ENCODE measurements at regions not wholly inside any gene's neighbourhood (a gene's known extent, or its start where the extent isn't known, plus 50 kb on each side); places are given as distances from the start of the nearest gene placed in this dataset.

- H3K18ac ChIP-seq (ENCODE audit: low read length): no peak overlapping the region
- no peak overlapping the region for H3K4me2 ChIP-seq (ENCODE audit: insufficient read depth, low read length, poor library complexity, severe bottlenecking)
- H2BK12ac ChIP-seq (ENCODE audit: low read length): no peak overlapping the region
- H3K79me1 ChIP-seq (ENCODE audit: low read depth, low read length): no peaks in the 10 kb centered on the region
- no peak overlapping the region for H3K4me3 ChIP-seq (ENCODE audit: low read length in 2 of 2)
- no peak overlapping the region for H3K27ac ChIP-seq (replicated peaks; ENCODE audit: low read length)
- H2AK5ac ChIP-seq (ENCODE audit: low read depth, low read length): no peak overlapping the region
- no peak overlapping the region for H2BK120ac ChIP-seq (ENCODE audit: low read depth, low read length)
- no peak overlapping the region for H2BK5ac ChIP-seq (ENCODE audit: low read length)
- no peaks in the 10 kb centered on the region for H3K9me3 ChIP-seq (replicated peaks in 1 of 2; ENCODE audit: control insufficient read depth in 2 of 2, insufficient read depth in 1 of 2, low read depth in 1 of 2, low read length in 2 of 2)
- H3K14ac ChIP-seq (ENCODE audit: low read length): no peak overlapping the region
- DNase-seq (ENCODE audit: low spot score): no peak
- H2BK15ac ChIP-seq (ENCODE audit: low read length): no peak overlapping the region
- H4K91ac ChIP-seq (ENCODE audit: low read depth, low read length, poor library complexity): no peak overlapping the region
- H3K9ac ChIP-seq (ENCODE audit: low read depth, low read length, poor library complexity): no peak overlapping the region
- H3K27me3 ChIP-seq (ENCODE audit: control insufficient read depth in 3 of 3, insufficient read depth in 3 of 3, low read depth in 1 of 3, low read length in 3 of 3): peaks cover 0 to 4% (median 0%) of the 10 kb centered on the region in 3 experiments
- peaks cover 2 to 4% of the 10 kb centered on the region in 2 donors for H3K4me1 ChIP-seq (ENCODE audit: control insufficient read depth in 2 of 2, insufficient read depth in 1 of 2, low read depth in 1 of 2, low read length in 2 of 2)
- H3K36me3 ChIP-seq (replicated peaks in 1 of 2; ENCODE audit: control insufficient read depth in 2 of 2, insufficient read depth in 2 of 2, low read length in 2 of 2): no peaks in the 10 kb centered on the region
- H3K23ac ChIP-seq (ENCODE audit: low read depth, low read length, poor library complexity): no peak overlapping the region
- no peak overlapping the region for H3K4ac ChIP-seq (ENCODE audit: low read length)
- no peak overlapping the region for H2AFZ ChIP-seq (ENCODE audit: low read length)
- WGBS, 2 donors (ENCODE audit: extremely low coverage in 2 of 2, insufficient read length in 2 of 2, insufficient replicate concordance in 1 of 2): no CpG with 5 or more reads among the region's 5 CpGs
- no peak overlapping the region for H4K8ac ChIP-seq (ENCODE audit: low read depth, low read length)
Observed at GRCh38 chr11:116123739-116124138, 619.5 kb upstream of the CADM1 start.

- Histone ChIP-seq H3K4ac (ENCODE audit: low read length) (peak overlapping the region; percentile 26), H4K91ac (ENCODE audit: low read depth, low read length, poor library complexity) (no peak overlapping the region), H3K36me3 (replicated peaks in 1 of 2; ENCODE audit: control insufficient read depth in 2 of 2, insufficient read depth in 2 of 2, low read length in 2 of 2) (no peaks in the 10 kb centered on the region), H2AK5ac (ENCODE audit: low read depth, low read length) (no peak overlapping the region), H4K8ac (ENCODE audit: low read depth, low read length) (no peak overlapping the region), H3K27me3 (ENCODE audit: control insufficient read depth in 3 of 3, insufficient read depth in 3 of 3, low read depth in 1 of 3, low read length in 3 of 3) (peaks cover 0 to 4% (median 0%) of the 10 kb centered on the region in 3 experiments), H3K14ac (ENCODE audit: low read length) (no peak overlapping the region), H3K4me3 (ENCODE audit: low read length in 2 of 2) (no peak overlapping the region), H3K4me1 (ENCODE audit: control insufficient read depth in 2 of 2, insufficient read depth in 1 of 2, low read depth in 1 of 2, low read length in 2 of 2) (peaks cover 2 to 4% of the 10 kb centered on the region in 2 donors), H3K4me2 (ENCODE audit: insufficient read depth, low read length, poor library complexity, severe bottlenecking) (no peak overlapping the region), H3K9me3 (replicated peaks in 1 of 2; ENCODE audit: control insufficient read depth in 2 of 2, insufficient read depth in 1 of 2, low read depth in 1 of 2, low read length in 2 of 2) (no peaks in the 10 kb centered on the region), H2AFZ (ENCODE audit: low read length) (no peak overlapping the region), H3K27ac (replicated peaks; ENCODE audit: low read length) (no peak overlapping the region), H2BK120ac (ENCODE audit: low read depth, low read length) (no peak overlapping the region), H2BK12ac (ENCODE audit: low read length) (no peak overlapping the region), H2BK15ac (ENCODE audit: low read length) (no peak overlapping the region), H3K23ac (ENCODE audit: low read depth, low read length, poor library complexity) (no peak overlapping the region), H2BK5ac (ENCODE audit: low read length) (no peak overlapping the region), H3K18ac (ENCODE audit: low read length) (peak overlapping the region; percentile 11), H3K79me1 (ENCODE audit: low read depth, low read length) (no peaks in the 10 kb centered on the region), H3K9ac (ENCODE audit: low read depth, low read length, poor library complexity) (no peak overlapping the region)
- DNase-seq (ENCODE audit: low spot score): no peak
- no CpG with 5 or more reads among the region's 8 CpGs for WGBS, 2 donors (ENCODE audit: extremely low coverage in 2 of 2, insufficient read length in 2 of 2, insufficient replicate concordance in 1 of 2)
Observed at GRCh38 chr11:116122697-116123472, 618.7 kb upstream of the CADM1 start.

- Histone ChIP-seq H2AFZ (ENCODE audit: low read length) (no peak overlapping the region), H4K91ac (ENCODE audit: low read depth, low read length, poor library complexity) (no peak overlapping the region), H3K23ac (ENCODE audit: low read depth, low read length, poor library complexity) (no peak overlapping the region), H3K4me2 (ENCODE audit: insufficient read depth, low read length, poor library complexity, severe bottlenecking) (no peak overlapping the region), H3K4me1 (ENCODE audit: control insufficient read depth in 2 of 2, insufficient read depth in 1 of 2, low read depth in 1 of 2, low read length in 2 of 2) (peaks cover 0 to 4% of the 10 kb centered on the region in 2 donors), H3K27me3 (ENCODE audit: control insufficient read depth in 3 of 3, insufficient read depth in 3 of 3, low read depth in 1 of 3, low read length in 3 of 3) (no peaks in the 10 kb centered on the region), H3K4me3 (ENCODE audit: low read length in 2 of 2) (no peak overlapping the region), H4K8ac (ENCODE audit: low read depth, low read length) (no peak overlapping the region), H3K36me3 (replicated peaks in 1 of 2; ENCODE audit: control insufficient read depth in 2 of 2, insufficient read depth in 2 of 2, low read length in 2 of 2) (no peaks in the 10 kb centered on the region), H3K4ac (ENCODE audit: low read length) (no peak overlapping the region), H2BK15ac (ENCODE audit: low read length) (no peak overlapping the region), H3K27ac (replicated peaks; ENCODE audit: low read length) (no peak overlapping the region), H2BK5ac (ENCODE audit: low read length) (no peak overlapping the region), H2AK5ac (ENCODE audit: low read depth, low read length) (no peak overlapping the region), H2BK12ac (ENCODE audit: low read length) (no peak overlapping the region), H3K14ac (ENCODE audit: low read length) (no peak overlapping the region), H3K9me3 (replicated peaks in 1 of 2; ENCODE audit: control insufficient read depth in 2 of 2, insufficient read depth in 1 of 2, low read depth in 1 of 2, low read length in 2 of 2) (no peaks in the 10 kb centered on the region), H2BK120ac (ENCODE audit: low read depth, low read length) (no peak overlapping the region), H3K9ac (ENCODE audit: low read depth, low read length, poor library complexity) (no peak overlapping the region), H3K79me1 (ENCODE audit: low read depth, low read length) (no peaks in the 10 kb centered on the region), H3K18ac (ENCODE audit: low read length) (peak overlapping the region; percentile 61)
- DNase-seq (ENCODE audit: low spot score): no peak
- WGBS, 2 donors (ENCODE audit: extremely low coverage in 2 of 2, insufficient read length in 2 of 2, insufficient replicate concordance in 1 of 2): no CpG with 5 or more reads among the region's 11 CpGs
Observed at GRCh38 chr11:116119158-116119557, 614.9 kb upstream of the CADM1 start.

GRCh38 chr11:116118138-116118470 is 613.9 kb upstream of the CADM1 start:
- Histone ChIP-seq H3K9ac (ENCODE audit: low read depth, low read length, poor library complexity) (no peak overlapping the region), H3K36me3 (replicated peaks in 1 of 2; ENCODE audit: control insufficient read depth in 2 of 2, insufficient read depth in 2 of 2, low read length in 2 of 2) (no peaks in the 10 kb centered on the region), H3K79me1 (ENCODE audit: low read depth, low read length) (no peaks in the 10 kb centered on the region), H3K18ac (ENCODE audit: low read length) (peak overlapping the region; percentile 40), H2AK5ac (ENCODE audit: low read depth, low read length) (peak overlapping the region; percentile 21), H3K4ac (ENCODE audit: low read length) (no peak overlapping the region), H3K4me2 (ENCODE audit: insufficient read depth, low read length, poor library complexity, severe bottlenecking) (no peak overlapping the region), H3K14ac (ENCODE audit: low read length) (no peak overlapping the region), H2BK5ac (ENCODE audit: low read length) (no peak overlapping the region), H4K91ac (ENCODE audit: low read depth, low read length, poor library complexity) (no peak overlapping the region), H2BK120ac (ENCODE audit: low read depth, low read length) (peak overlapping the region; percentile 47), H3K27me3 (ENCODE audit: control insufficient read depth in 3 of 3, insufficient read depth in 3 of 3, low read depth in 1 of 3, low read length in 3 of 3) (no peaks in the 10 kb centered on the region), H3K4me1 (ENCODE audit: control insufficient read depth in 2 of 2, insufficient read depth in 1 of 2, low read depth in 1 of 2, low read length in 2 of 2) (peaks cover 0 to 6% of the 10 kb centered on the region in 2 donors), H2BK15ac (ENCODE audit: low read length) (no peak overlapping the region), H3K27ac (replicated peaks; ENCODE audit: low read length) (no peak overlapping the region), H2AFZ (ENCODE audit: low read length) (no peak overlapping the region), H3K23ac (ENCODE audit: low read depth, low read length, poor library complexity) (no peak overlapping the region), H3K9me3 (replicated peaks in 1 of 2; ENCODE audit: control insufficient read depth in 2 of 2, insufficient read depth in 1 of 2, low read depth in 1 of 2, low read length in 2 of 2) (peaks cover 6% of the 10 kb centered on the region in 2 donors), H3K4me3 (ENCODE audit: low read length in 2 of 2) (no peak overlapping the region), H2BK12ac (ENCODE audit: low read length) (no peak overlapping the region), H4K8ac (ENCODE audit: low read depth, low read length) (no peak overlapping the region)
- WGBS, 2 donors (ENCODE audit: extremely low coverage in 2 of 2, insufficient read length in 2 of 2, insufficient replicate concordance in 1 of 2): no CpG with 5 or more reads among the region's 4 CpGs
- no peak for DNase-seq (ENCODE audit: low spot score)

All from neuronal stem cell (in vitro differentiated cells).